PC-9 (cell line): ENCODE measurements at regions not wholly inside any gene's neighbourhood (a gene's known extent, or its start where the extent isn't known, plus 50 kb on each side); places are given as distances from the start of the nearest gene placed in this dataset.

Source experiments
- BruUV-seq: library from RNA; stranded (reverse); fragments of 400-500 nt; replicated peaks from 2 replicates; lab custom pipeline; 2021; lab: Mats Ljungman, UMichigan
- CTCF ChIA-PET: fragments of 300-600 bp; sonication (Branson Sonifier 250); formaldehyde crosslinking; loops from one replicate; lab custom pipeline; 2022; ENCODE audit warnings: antibody characterized with exemption; lab: Charles Lee
- POLR2A ChIA-PET: fragments of 300-600 bp; sonication (Branson Sonifier 250); formaldehyde crosslinking; loops from one replicate; lab custom pipeline; 2022; ENCODE audit warnings: antibody characterized with exemption; ENCODE audit not compliant: unreplicated experiment; lab: Charles Lee
- DNase-seq, 2 experiments: peaks; one replicate each; pipeline versions ENCODE4 v3.0.0 to v3.0.0-alpha.2; 2015 to 2022; ENCODE audit warnings: mixed read lengths in 1 of 2
- H2AFZ ChIP-seq: fragments of 200-600 bp; sonication (generic); 2 replicates; pipeline ENCODE4 v1.8.1; 2017; ENCODE audit warnings: antibody characterized with exemption
- H3F3A ChIP-seq: fragments of 200-600 bp; sonication (generic); 2 replicates; pipeline ENCODE4 v1.8.1; 2017; ENCODE audit warnings: antibody characterized with exemption, mild to moderate bottlenecking, low read depth; ENCODE audit not compliant: insufficient read depth
- H3K27ac ChIP-seq: fragments of 200-600 bp; sonication (generic); 2 replicates; pipeline ENCODE4 v1.6.1; 2016; ENCODE audit warnings: mixed run types
- H3K27me3 ChIP-seq: fragments of 200-600 bp; sonication (generic); 2 replicates; pipeline ENCODE4 v1.6.1; 2016; ENCODE audit warnings: low read depth, mixed run types; ENCODE audit not compliant: insufficient read depth
- H3K36me3 ChIP-seq: fragments of 200-600 bp; sonication (generic); 2 replicates; pipeline ENCODE4 v1.6.1; 2016; ENCODE audit warnings: low read depth, mixed run types
- H3K4me1 ChIP-seq: fragments of 200-600 bp; sonication (generic); replicated peaks from 2 replicates; pipeline ENCODE4 v1.6.1; 2016; ENCODE audit warnings: mixed run types; ENCODE audit not compliant: insufficient read depth
- H3K4me2 ChIP-seq: fragments of 200-600 bp; sonication (generic); 2 replicates; pipeline ENCODE4 v1.6.1; 2017; ENCODE audit warnings: mixed run types
- H3K4me3 ChIP-seq: fragments of 200-600 bp; sonication (generic); 2 replicates; pipeline ENCODE4 v1.6.1; 2016; ENCODE audit warnings: mixed run types
- H3K79me2 ChIP-seq: fragments of 200-600 bp; sonication (generic); 2 replicates; pipeline ENCODE4 v1.6.1; 2017; ENCODE audit warnings: low read depth, mixed run types
- H3K9me2 ChIP-seq: fragments of 200-600 bp; sonication (generic); 2 replicates; pipeline ENCODE4 v1.8.1; 2017; ENCODE audit warnings: mild to moderate bottlenecking; ENCODE audit not compliant: insufficient read depth
- H3K9me3 ChIP-seq: fragments of 200-600 bp; sonication (generic); 2 replicates; pipeline ENCODE4 v1.8.1; 2016; ENCODE audit warnings: low read depth; ENCODE audit not compliant: insufficient read depth
- H4K20me1 ChIP-seq: fragments of 200-600 bp; sonication (generic); 2 replicates; pipeline ENCODE4 v1.8.1; 2017; ENCODE audit not compliant: insufficient read depth
- EZH2 ChIP-seq: fragments of 200-600 bp; sonication (generic); IDR thresholded peaks from 2 replicates; pipeline ENCODE4 v1.8.0; 2017; ENCODE audit warnings: antibody characterized with exemption, low read depth
- intact Hi-C: fragments of 100-400 bp; cut with micrococcal nuclease; formaldehyde crosslinking; loops from one replicate; pipeline ENCODE4 v1.10.0; 2022; ENCODE audit not compliant: unreplicated experiment
- TF ChIP-seq, protein P1 (sequence below): fragments of 200-600 bp; sonication (generic); conservative IDR thresholded peaks from 2 replicates; pipeline ENCODE4 v1.6.1; 2017; ENCODE audit warnings: mixed run types, antibody characterized with exemption, mild to moderate bottlenecking, moderate library complexity

DNA sequence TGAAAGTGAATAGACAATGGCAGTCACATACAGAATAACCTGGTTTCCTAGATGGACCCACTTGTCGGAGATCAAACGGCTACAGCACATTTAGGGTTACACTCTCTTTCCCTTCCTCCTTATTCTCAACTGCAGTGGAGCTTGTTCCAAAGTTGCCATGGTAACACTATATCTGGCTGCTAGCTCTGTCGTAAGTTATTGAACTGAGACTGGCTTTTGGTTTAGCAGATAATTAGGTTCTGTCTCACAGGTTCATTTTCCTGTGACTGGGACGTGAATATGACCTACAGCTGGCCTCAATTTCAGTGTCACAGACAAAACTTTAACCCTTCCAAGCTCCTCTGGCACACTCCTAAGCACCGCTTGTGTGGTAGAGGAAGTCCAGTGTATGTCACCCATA, 875.8 kb downstream of the USP25 start:
- Histone ChIP-seq H3K4me3 (no peak overlapping the region), H4K20me1 (no peaks in the 10 kb centered on the region), H3K4me2 (no peak overlapping the region), H3K27me3 (no peaks in the 10 kb centered on the region), H3K4me1 (no peaks in the 10 kb centered on the region), H3K36me3 (no peaks in the 10 kb centered on the region), H3K9me3 (no peaks in the 10 kb centered on the region), H3K9me2 (no peaks in the 10 kb centered on the region; the same call in 1 of the 2 replicates), H3K79me2 (no peaks in the 10 kb centered on the region), H2AFZ (no peak overlapping the region), H3K27ac (no peak overlapping the region), H3F3A (no peaks in the 10 kb centered on the region)
- intact Hi-C loops: no loop called here
- CTCF ChIA-PET: no interaction called here
- DNase-seq: no peak
- TF ChIP-seq EZH2: no peak
- BruUV-seq: no TSS peak
- POLR2A ChIA-PET: no interaction called here

GRCh38 chr21:16606271-16606670, 876.5 kb downstream of the USP25 start:
- Histone ChIP-seq H2AFZ (no peak overlapping the region), H4K20me1 (no peaks in the 10 kb centered on the region), H3K9me2 (no peaks in the 10 kb centered on the region; the same call in 1 of the 2 replicates), H3K79me2 (no peaks in the 10 kb centered on the region), H3K36me3 (no peaks in the 10 kb centered on the region), H3F3A (no peaks in the 10 kb centered on the region), H3K4me1 (no peaks in the 10 kb centered on the region), H3K9me3 (no peaks in the 10 kb centered on the region), H3K4me3 (no peak overlapping the region), H3K27me3 (no peaks in the 10 kb centered on the region), H3K27ac (no peak overlapping the region), H3K4me2 (no peak overlapping the region)
- CTCF ChIA-PET: no interaction called here
- no peak for TF ChIP-seq EZH2
- TF ChIP-seq, protein P1, sequence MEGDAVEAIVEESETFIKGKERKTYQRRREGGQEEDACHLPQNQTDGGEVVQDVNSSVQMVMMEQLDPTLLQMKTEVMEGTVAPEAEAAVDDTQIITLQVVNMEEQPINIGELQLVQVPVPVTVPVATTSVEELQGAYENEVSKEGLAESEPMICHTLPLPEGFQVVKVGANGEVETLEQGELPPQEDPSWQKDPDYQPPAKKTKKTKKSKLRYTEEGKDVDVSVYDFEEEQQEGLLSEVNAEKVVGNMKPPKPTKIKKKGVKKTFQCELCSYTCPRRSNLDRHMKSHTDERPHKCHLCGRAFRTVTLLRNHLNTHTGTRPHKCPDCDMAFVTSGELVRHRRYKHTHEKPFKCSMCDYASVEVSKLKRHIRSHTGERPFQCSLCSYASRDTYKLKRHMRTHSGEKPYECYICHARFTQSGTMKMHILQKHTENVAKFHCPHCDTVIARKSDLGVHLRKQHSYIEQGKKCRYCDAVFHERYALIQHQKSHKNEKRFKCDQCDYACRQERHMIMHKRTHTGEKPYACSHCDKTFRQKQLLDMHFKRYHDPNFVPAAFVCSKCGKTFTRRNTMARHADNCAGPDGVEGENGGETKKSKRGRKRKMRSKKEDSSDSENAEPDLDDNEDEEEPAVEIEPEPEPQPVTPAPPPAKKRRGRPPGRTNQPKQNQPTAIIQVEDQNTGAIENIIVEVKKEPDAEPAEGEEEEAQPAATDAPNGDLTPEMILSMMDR: no peak
- DNase-seq: no peak
- BruUV-seq: no TSS peak
- POLR2A ChIA-PET: no interaction called here
- intact Hi-C loops: no loop called here

- intact Hi-C loops: no loop called here
- ChIA-PET POLR2A (no interaction called here), CTCF (no interaction called here)
- no peaks in the 10 kb centered on the region for H4K20me1 ChIP-seq
- H3K27me3 ChIP-seq: no peaks in the 10 kb centered on the region
- no peak for DNase-seq
- H3K79me2 ChIP-seq: no peaks in the 10 kb centered on the region
- no peaks in the 10 kb centered on the region; the same call in 1 of the 2 replicates for H3K9me2 ChIP-seq
- H3F3A ChIP-seq: no peaks in the 10 kb centered on the region
- H3K4me1 ChIP-seq: no peaks in the 10 kb centered on the region
- H3K9me3 ChIP-seq: no peaks in the 10 kb centered on the region
- no peak overlapping the region for H3K27ac ChIP-seq
- H3K4me2 ChIP-seq: no peak overlapping the region
- TF ChIP-seq EZH2: no peak
- TF ChIP-seq, protein P1: peak; percentile 33; the same call in 1 of the 2 replicates
- no TSS peak for BruUV-seq
- H3K36me3 ChIP-seq: no peaks in the 10 kb centered on the region
- no peak overlapping the region for H3K4me3 ChIP-seq
- no peak overlapping the region for H2AFZ ChIP-seq
Measured at GRCh38 chr21:16608209-16608830, 878.5 kb downstream of the USP25 start.

DNA sequence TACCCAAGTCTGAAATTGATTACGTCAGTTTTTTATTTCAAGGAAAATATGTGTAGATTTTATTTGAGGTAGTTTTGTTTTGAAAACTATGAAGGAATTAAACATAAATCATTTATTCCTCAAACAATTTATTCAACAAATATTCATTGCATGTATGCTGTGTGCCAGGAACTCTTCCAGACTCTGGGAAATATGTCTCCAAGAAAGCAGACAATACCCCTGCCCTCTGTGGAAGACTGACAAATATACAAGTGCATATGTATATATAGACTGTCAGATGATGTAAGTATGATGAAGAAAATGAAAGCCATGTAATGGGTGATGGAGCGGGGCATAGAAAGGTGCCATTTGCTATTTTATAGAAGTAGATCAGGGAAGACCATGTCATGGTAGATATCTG, 889.5 kb downstream of the USP25 start:
- BruUV-seq: no TSS peak
- H3K27me3 ChIP-seq: no peaks in the 10 kb centered on the region
- H3K9me3 ChIP-seq: no peaks in the 10 kb centered on the region
- no peak overlapping the region for H2AFZ ChIP-seq
- H3K79me2 ChIP-seq: no peaks in the 10 kb centered on the region
- CTCF ChIA-PET: no interaction called here
- H3F3A ChIP-seq: no peaks in the 10 kb centered on the region
- no peak overlapping the region for H3K27ac ChIP-seq
- no peak overlapping the region for H3K4me2 ChIP-seq
- H3K9me2 ChIP-seq: no peaks in the 10 kb centered on the region
- no peaks in the 10 kb centered on the region for H3K4me1 ChIP-seq
- no peaks in the 10 kb centered on the region for H3K36me3 ChIP-seq
- no peak for TF ChIP-seq EZH2
- TF ChIP-seq, protein P1: no peak
- no peak overlapping the region for H3K4me3 ChIP-seq
- intact Hi-C loops: loop anchor here (10.0 kb wide), 1 partner anchor 164 kb away; no protein-coding TSS in a partner anchor
- POLR2A ChIA-PET: no interaction called here
- H4K20me1 ChIP-seq: no peaks in the 10 kb centered on the region
- no peak for DNase-seq
